ENCODE measurements at regions not wholly inside any gene's neighbourhood (a gene's known extent, or its start where the extent isn't known, plus 50 kb on each side); places are given as distances from the start of the nearest gene placed in this dataset.

DNA sequence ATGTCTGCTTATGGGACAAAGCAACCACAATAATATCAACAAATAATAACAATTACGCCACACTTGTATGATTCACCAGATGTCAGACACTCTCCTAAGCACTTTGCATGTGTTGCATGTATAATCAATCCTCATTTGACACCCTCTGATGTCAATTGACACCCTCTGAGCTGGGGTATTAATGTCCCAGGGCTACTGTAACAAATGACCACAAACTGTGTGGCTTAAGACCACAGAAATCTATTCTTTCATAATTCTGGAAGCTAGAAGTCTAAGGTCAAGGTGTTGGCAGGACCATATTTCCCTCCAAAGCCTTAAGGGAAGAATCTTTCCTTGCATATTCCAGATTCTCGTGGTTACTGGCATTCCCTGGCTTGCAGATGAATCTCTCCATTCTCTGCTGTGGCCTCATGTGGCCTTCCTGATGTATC lies 112.7 kb downstream of the NPIPB5 start:
- WGBS, 2 donors = 77 to 84% methylated on average over 2 of the region's 2 CpGs
- Histone ChIP-seq H3K9me3 (no peaks in the 10 kb centered on the region), H3K4me3 (no peak overlapping the region), H3K36me3 (no peaks in the 10 kb centered on the region), H3K27ac (no peak overlapping the region), H3K27me3 (no peaks in the 10 kb centered on the region), H3K4me1 (no peaks in the 10 kb centered on the region)
- intact Hi-C loops (cut with DNase I) = no loop called here
- DNase-seq = no peak
- TF ChIP-seq, protein P1, sequence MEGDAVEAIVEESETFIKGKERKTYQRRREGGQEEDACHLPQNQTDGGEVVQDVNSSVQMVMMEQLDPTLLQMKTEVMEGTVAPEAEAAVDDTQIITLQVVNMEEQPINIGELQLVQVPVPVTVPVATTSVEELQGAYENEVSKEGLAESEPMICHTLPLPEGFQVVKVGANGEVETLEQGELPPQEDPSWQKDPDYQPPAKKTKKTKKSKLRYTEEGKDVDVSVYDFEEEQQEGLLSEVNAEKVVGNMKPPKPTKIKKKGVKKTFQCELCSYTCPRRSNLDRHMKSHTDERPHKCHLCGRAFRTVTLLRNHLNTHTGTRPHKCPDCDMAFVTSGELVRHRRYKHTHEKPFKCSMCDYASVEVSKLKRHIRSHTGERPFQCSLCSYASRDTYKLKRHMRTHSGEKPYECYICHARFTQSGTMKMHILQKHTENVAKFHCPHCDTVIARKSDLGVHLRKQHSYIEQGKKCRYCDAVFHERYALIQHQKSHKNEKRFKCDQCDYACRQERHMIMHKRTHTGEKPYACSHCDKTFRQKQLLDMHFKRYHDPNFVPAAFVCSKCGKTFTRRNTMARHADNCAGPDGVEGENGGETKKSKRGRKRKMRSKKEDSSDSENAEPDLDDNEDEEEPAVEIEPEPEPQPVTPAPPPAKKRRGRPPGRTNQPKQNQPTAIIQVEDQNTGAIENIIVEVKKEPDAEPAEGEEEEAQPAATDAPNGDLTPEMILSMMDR (IDR thresholded peaks at IDR 0.05) = no peak
- TF ChIP-seq EP300 (IDR thresholded peaks at IDR 0.05) = no peak
- no peak for TF ChIP-seq POLR2A (IDR thresholded peaks at IDR 0.05)
- no peak for TF ChIP-seq POLR2AphosphoS5 (IDR thresholded peaks at IDR 0.05)

DNA sequence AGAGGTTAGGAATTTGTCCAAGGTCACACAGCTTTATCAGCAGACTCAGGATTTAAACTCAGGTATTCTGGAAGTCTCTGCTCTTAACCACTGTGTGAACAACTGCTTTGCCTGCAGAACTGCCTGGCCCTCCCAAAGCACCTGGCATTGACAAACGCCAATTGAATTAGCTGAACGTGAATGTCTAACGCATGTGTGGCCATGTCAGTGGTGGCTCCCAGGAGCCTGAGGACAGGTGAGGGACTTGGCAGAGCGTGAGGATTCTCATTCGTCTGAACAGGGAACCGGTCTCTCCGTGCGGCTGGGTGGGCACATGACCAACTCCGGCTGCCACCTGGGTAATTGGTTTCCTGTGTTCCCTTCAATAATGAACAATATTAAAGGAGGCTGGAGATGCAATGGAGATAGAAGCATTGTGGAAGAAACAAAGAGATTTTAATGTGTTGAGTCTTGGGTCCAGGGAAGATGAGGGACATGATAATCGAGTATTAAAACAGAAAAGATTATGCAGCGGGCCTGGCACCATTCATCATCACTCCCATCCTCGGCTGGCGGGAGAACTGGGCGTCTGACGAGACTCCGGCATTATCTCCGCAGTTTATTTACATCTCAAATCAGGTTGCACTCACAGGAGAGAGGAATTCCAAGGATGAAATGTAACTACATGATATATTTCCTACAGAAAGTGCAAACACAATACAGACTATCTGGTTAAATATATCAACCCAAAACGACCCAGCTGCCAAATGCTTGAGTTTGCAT lies 113.5 kb downstream of the NPIPB5 start:
- WGBS, 2 donors = 72 to 82% methylated on average over 18 of the region's 18 CpGs
- TF ChIP-seq POLR2A (IDR thresholded peaks at IDR 0.05) (no peak), POLR2AphosphoS5 (IDR thresholded peaks at IDR 0.05) (no peak), EP300 (IDR thresholded peaks at IDR 0.05) (no peak)
- TF ChIP-seq, protein P1 (IDR thresholded peaks at IDR 0.05) = no peak
- H3K36me3 ChIP-seq = no peaks in the 10 kb centered on the region
- no peaks in the 10 kb centered on the region for H3K27me3 ChIP-seq
- H3K27ac ChIP-seq = no peak overlapping the region
- H3K4me1 ChIP-seq = no peaks in the 10 kb centered on the region
- H3K4me3 ChIP-seq = no peak overlapping the region
- no peaks in the 10 kb centered on the region for H3K9me3 ChIP-seq
- intact Hi-C loops (cut with DNase I) = no loop called here
- no peak for DNase-seq

DNA sequence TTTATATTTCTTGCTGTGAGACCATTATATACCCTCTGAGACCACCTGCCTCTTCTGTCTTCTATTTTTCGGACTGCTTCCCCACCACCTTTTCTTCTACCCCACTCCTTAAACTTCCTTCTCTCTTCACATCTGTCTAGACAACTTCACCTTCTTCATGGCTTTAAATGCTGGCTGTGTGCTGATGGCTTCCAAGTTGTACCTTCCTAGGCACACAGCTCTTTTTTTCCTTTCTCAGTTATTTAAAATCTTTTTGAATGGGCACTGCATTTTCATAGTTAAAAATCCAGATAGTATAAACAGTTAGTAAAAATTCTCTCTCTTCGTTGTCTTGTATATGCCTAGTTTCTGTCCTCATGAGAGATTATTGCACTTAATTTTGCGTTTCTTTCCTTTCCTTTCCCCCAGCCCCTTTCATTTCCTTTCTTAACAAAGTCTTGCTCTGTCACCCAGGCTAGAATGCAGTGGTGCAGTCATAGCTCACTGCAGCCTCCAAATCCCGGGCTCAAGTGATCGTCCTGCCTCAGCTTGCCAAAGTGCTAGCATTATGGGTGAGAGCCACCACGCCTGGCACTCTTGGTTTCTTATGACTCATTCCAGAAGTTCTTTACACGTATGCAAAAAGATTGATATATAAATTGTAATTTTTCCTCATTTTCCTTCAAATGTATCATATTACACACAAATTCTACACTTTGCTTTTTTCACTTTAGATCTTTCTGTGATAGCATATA lies 114.3 kb downstream of the NPIPB5 start:
- no peaks in the 10 kb centered on the region for H3K36me3 ChIP-seq
- intact Hi-C loops (cut with DNase I) = no loop called here
- no peak overlapping the region for H3K4me3 ChIP-seq
- WGBS, 2 donors = 75 to 76% methylated on average over 7 of the region's 7 CpGs
- H3K9me3 ChIP-seq = no peaks in the 10 kb centered on the region
- H3K27ac ChIP-seq = no peak overlapping the region
- DNase-seq = no peak
- H3K4me1 ChIP-seq = no peaks in the 10 kb centered on the region
- no peak for TF ChIP-seq EP300 (IDR thresholded peaks at IDR 0.05)
- no peak for TF ChIP-seq POLR2A (IDR thresholded peaks at IDR 0.05)
- TF ChIP-seq POLR2AphosphoS5 (IDR thresholded peaks at IDR 0.05) = no peak
- TF ChIP-seq, protein P1 (IDR thresholded peaks at IDR 0.05) = no peak
- H3K27me3 ChIP-seq = no peaks in the 10 kb centered on the region

DNA sequence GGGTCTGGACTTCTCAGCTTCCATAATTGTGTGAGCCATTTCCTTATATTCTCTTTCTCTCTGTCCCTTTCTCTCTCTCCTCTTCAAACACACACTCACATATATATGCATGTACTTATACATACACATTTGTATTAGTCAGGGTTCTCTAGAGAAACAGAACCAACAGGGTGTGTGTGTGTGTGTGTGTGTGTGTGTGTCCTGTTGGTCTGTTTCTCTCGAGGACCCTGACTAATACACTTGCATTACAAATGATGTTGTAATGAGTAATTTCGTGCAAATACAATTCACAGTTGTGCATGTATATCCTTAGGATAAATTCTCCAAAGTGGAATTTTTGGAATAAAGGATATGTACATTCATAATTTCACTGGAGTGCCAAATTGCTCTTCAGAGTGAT lies 115.3 kb downstream of the NPIPB5 start:
- H3K4me1 ChIP-seq = no peaks in the 10 kb centered on the region
- H3K4me3 ChIP-seq = no peak overlapping the region
- H3K36me3 ChIP-seq = no peaks in the 10 kb centered on the region
- TF ChIP-seq POLR2A (IDR thresholded peaks at IDR 0.05) (no peak), POLR2AphosphoS5 (IDR thresholded peaks at IDR 0.05) (no peak), EP300 (IDR thresholded peaks at IDR 0.05) (no peak)
- TF ChIP-seq, protein P1 (IDR thresholded peaks at IDR 0.05) = no peak
- WGBS, 2 donors = 73 to 75% methylated on average over 2 of the region's 2 CpGs
- H3K9me3 ChIP-seq = no peaks in the 10 kb centered on the region
- no peak for DNase-seq
- intact Hi-C loops (cut with DNase I) = no loop called here
- H3K27me3 ChIP-seq = no peaks in the 10 kb centered on the region
- no peak overlapping the region for H3K27ac ChIP-seq

Measured in sigmoid colon (tissue), 6 donors.